HepG2 (cell line): ENCODE measurements at regions not wholly inside any gene's neighbourhood (a gene's known extent, or its start where the extent isn't known, plus 50 kb on each side); places are given as distances from the start of the nearest gene placed in this dataset.

Source experiments
- ATAC-seq: fragments of 200-7000 bp; cut with Tn5 transposase; 3 replicates; pipeline ENCODE4 v1.9.1; 2020; ENCODE audit warnings: mild to moderate bottlenecking, moderate library complexity
- BruUV-seq: library from RNA; stranded (reverse); fragments of 400-500 nt; replicated peaks from 2 replicates; lab custom pipeline; 2021; lab: Mats Ljungman, UMichigan
- CTCF ChIA-PET: fragments of 300-600 bp; formaldehyde crosslinking; extraction: SDS; loops from one replicate; lab custom pipeline; 2021; ENCODE audit warnings: low total read pairs, inconsistent platforms, low intra/inter-chr PET ratio; lab: Yijun Ruan, JAX
- POLR2A ChIA-PET: fragments of 350-600 bp; sonication (Branson Sonifier 250); formaldehyde crosslinking; loops from one replicate; lab custom pipeline; 2020; ENCODE audit warnings: antibody characterized with exemption, inconsistent platforms; lab: Yijun Ruan, JAX
- DNase-seq: peaks from one replicate; pipeline ENCODE4 v3.0.0-alpha.2; 2015; ENCODE audit warnings: low spot score
- FAIRE-seq: peaks from 3 replicates; lab custom pipeline; 2011; peaks lifted over from hg19 to GRCh38; lab: Jason Lieb, UNC
- H2AFZ ChIP-seq: one replicate; pipeline ENCODE4 v1.6.1; 2011; ENCODE audit warnings: low read length, inconsistent platforms
- H3K27ac ChIP-seq: fragments of 300-600 bp; 3 replicates; pipeline ENCODE4 v1.8.0; 2011; ENCODE audit warnings: mixed run types, mild to moderate bottlenecking, mixed read lengths, low read length, inconsistent platforms; ENCODE audit not compliant: insufficient read depth; ENCODE audit errors: extremely low read length
- H3K27me3 ChIP-seq, 2 experiments: fragments of 200-600 bp in 1 of 2; 2 replicates in 1 of 2; 3 replicates in 1 of 2; pipeline versions ENCODE4 v1.6.0 to v1.8.0; 2011; ENCODE audit warnings: low read length in 2 of 2, mild to moderate bottlenecking in 2 of 2, moderate library complexity in 2 of 2, inconsistent platforms in 1 of 2; ENCODE audit not compliant: insufficient read depth in 2 of 2, control insufficient read depth in 1 of 2
- H3K36me3 ChIP-seq, 2 experiments: fragments of 200-600 bp in 1 of 2; replicated peaks in 1 of 2; 2 replicates in 1 of 2; 3 replicates in 1 of 2; pipeline versions ENCODE4 v1.5.1 to v1.8.0; 2011; ENCODE audit warnings: low read length in 2 of 2, inconsistent platforms in 1 of 2; ENCODE audit not compliant: insufficient read depth in 2 of 2, control insufficient read depth in 1 of 2
- H3K4me1 ChIP-seq: 2 replicates; pipeline ENCODE4 v1.5.1; 2012; ENCODE audit warnings: low read length, inconsistent platforms; ENCODE audit not compliant: insufficient read depth
- H3K4me2 ChIP-seq: 2 replicates; pipeline ENCODE4 v1.6.0; 2011; ENCODE audit warnings: low read depth, low read length, inconsistent platforms
- H3K4me3 ChIP-seq, 3 experiments: fragments of 200-600 bp in 1 of 3; sonication (generic), shearing (Covaris generic) in 1 of 3; replicated peaks in 1 of 3; 2 replicates each; pipeline ENCODE4 v1.5.1; 2011 to 2016; ENCODE audit warnings: low read length in 3 of 3, inconsistent platforms in 2 of 3, low read depth in 2 of 3, mild to moderate bottlenecking in 2 of 3, control low read depth in 1 of 3, mixed read lengths in 1 of 3; ENCODE audit not compliant: insufficient read depth in 1 of 3
- H3K79me2 ChIP-seq: one replicate; pipeline ENCODE4 v1.6.1; 2011; ENCODE audit warnings: low read length, inconsistent platforms; ENCODE audit not compliant: insufficient read depth
- H3K9ac ChIP-seq: 2 replicates; pipeline ENCODE4 v1.6.0; 2011; ENCODE audit warnings: mild to moderate bottlenecking, low read depth, low read length, inconsistent platforms; ENCODE audit not compliant: insufficient read depth
- H3K9me3 ChIP-seq: 2 replicates; pipeline ENCODE4 v1.5.1; 2012; ENCODE audit warnings: mild to moderate bottlenecking, low read length
- H4K20me1 ChIP-seq: 2 replicates; pipeline ENCODE4 v1.6.0; 2011; ENCODE audit warnings: inconsistent platforms, mild to moderate bottlenecking, low read length, moderate library complexity; ENCODE audit not compliant: insufficient read depth
- ETV6 ChIP-seq: sonication (generic); formaldehyde crosslinking; conservative IDR thresholded peaks from 2 replicates; pipeline ENCODE4 v1.4.0; 2020; ENCODE audit warnings: missing genetic modification reagents
- JUNB ChIP-seq: sonication (generic); formaldehyde crosslinking; IDR thresholded peaks from 2 replicates; pipeline ENCODE4 v1.8.0; 2022; ENCODE audit warnings: missing genetic modification reagents, mild to moderate bottlenecking, borderline replicate concordance
- PAWR ChIP-seq: sonication (generic); formaldehyde crosslinking; IDR thresholded peaks from 2 replicates; pipeline ENCODE4 v1.4.0; 2020; ENCODE audit warnings: missing genetic modification reagents, mild to moderate bottlenecking, borderline replicate concordance
- TARDBP ChIP-seq: sonication (generic); formaldehyde crosslinking; IDR thresholded peaks from 2 replicates; pipeline ENCODE4 v1.8.0; 2022; ENCODE audit warnings: mild to moderate bottlenecking, missing genetic modification reagents
- TEAD2 ChIP-seq: sonication (generic); formaldehyde crosslinking; IDR thresholded peaks from 2 replicates; pipeline ENCODE4 v1.9.0; 2021; ENCODE audit warnings: missing genetic modification reagents
- TRIM24 ChIP-seq: sonication (generic); formaldehyde crosslinking; IDR thresholded peaks from 2 replicates; pipeline ENCODE4 v1.8.0; 2022; ENCODE audit warnings: mild to moderate bottlenecking, missing genetic modification reagents
- ZNF101 ChIP-seq: sonication (generic); formaldehyde crosslinking; IDR thresholded peaks from 2 replicates; pipeline ENCODE4 v1.4.0; 2020; ENCODE audit warnings: mild to moderate bottlenecking, low read depth, missing genetic modification reagents, borderline replicate concordance
- in situ Hi-C: cut with HindIII; loops from 2 replicates; pipeline ENCODE4 v1.10.0; 2017; ENCODE audit warnings: low pct_unique_long_range_greater_than_20kb; ENCODE audit not compliant: extremely low pct_ligation_motif_present
- intact Hi-C: fragments of 100-400 bp; cut with micrococcal nuclease; formaldehyde crosslinking; loops from one replicate; pipeline ENCODE4 v1.10.0; 2022; ENCODE audit not compliant: unreplicated experiment
- TF ChIP-seq, protein P1 (sequence below), 2 experiments: sonication (generic) in 1 of 2; formaldehyde crosslinking in 1 of 2; IDR thresholded peaks; 2 replicates each; pipeline versions ENCODE4 v1.5.1 to v1.6.1; 2011 to 2020; ENCODE audit warnings: borderline replicate concordance in 1 of 2, low read depth in 1 of 2, low read length in 1 of 2, mild to moderate bottlenecking in 1 of 2, missing genetic modification reagents in 1 of 2, moderate library complexity in 1 of 2

DNA sequence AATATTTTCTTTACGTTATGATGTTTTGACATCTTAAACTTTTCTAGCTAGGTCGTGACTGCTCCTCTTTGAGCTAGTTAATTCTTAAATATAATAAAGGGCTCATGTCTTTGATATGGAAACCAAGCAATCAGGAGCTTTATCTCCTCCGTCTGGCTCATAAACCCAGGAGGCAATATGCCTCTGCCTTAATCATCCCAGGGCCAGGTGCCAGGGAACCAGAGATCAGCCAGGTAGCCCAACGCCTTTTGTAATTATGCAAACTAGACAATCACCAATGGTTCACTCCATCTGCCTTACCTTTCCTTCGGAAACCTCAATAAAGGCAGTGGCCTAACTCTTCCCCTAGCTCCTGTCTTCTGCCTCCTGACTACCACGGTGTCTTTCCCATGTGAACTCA, 213.7 kb downstream of the KCNJ3 start (continued):
- no peak for TF ChIP-seq TARDBP (CRISPR knock-in tag)
- no peak for TF ChIP-seq JUNB (CRISPR knock-in tag)
- no peak for TF ChIP-seq TRIM24 (CRISPR knock-in tag)
- TF ChIP-seq ETV6 (CRISPR knock-in tag) = no peak
- no peak for TF ChIP-seq PAWR (CRISPR knock-in tag)
- TF ChIP-seq, protein P1, sequence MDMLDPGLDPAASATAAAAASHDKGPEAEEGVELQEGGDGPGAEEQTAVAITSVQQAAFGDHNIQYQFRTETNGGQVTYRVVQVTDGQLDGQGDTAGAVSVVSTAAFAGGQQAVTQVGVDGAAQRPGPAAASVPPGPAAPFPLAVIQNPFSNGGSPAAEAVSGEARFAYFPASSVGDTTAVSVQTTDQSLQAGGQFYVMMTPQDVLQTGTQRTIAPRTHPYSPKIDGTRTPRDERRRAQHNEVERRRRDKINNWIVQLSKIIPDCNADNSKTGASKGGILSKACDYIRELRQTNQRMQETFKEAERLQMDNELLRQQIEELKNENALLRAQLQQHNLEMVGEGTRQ (IDR thresholded peaks at IDR 0.05; ENCODE audit: low read depth, low read length) = no peak
- TF ChIP-seq, protein P1 (CRISPR knock-in tag; IDR thresholded peaks at IDR 0.05; ENCODE audit: borderline replicate concordance) = no peak

GRCh38 chr2:154911729-154912128, 213.2 kb downstream of the KCNJ3 start:
- CTCF ChIA-PET = no interaction called here
- in situ Hi-C loops = no loop called here

More at GRCh38 chr2:154911729-154912128, 213.2 kb downstream of the KCNJ3 start:
- no peak overlapping the region for H3K4me3 ChIP-seq
- no peaks in the 10 kb centered on the region for H3K27me3 ChIP-seq
- H3K9ac ChIP-seq = no peak overlapping the region
- BruUV-seq = no TSS peak
- intact Hi-C loops = no loop called here
- H3K79me2 ChIP-seq = no peaks in the 10 kb centered on the region
- no peaks in the 10 kb centered on the region for H3K36me3 ChIP-seq
- TF ChIP-seq TEAD2 (CRISPR knock-in tag) (no peak), ZNF101 (CRISPR knock-in tag) (no peak)
- no peak overlapping the region for H3K4me2 ChIP-seq
- ATAC-seq (no peak), FAIRE-seq (no peak), DNase-seq (no peak)
- H3K4me1 ChIP-seq = no peaks in the 10 kb centered on the region
- no peaks in the 10 kb centered on the region for H3K9me3 ChIP-seq
- no peak overlapping the region for H3K27ac ChIP-seq
- POLR2A ChIA-PET = no interaction called here
- H4K20me1 ChIP-seq = no peaks in the 10 kb centered on the region
- no peak overlapping the region for H2AFZ ChIP-seq
